ENCODE measurements at regions not wholly inside any gene's neighbourhood (a gene's known extent, or its start where the extent isn't known, plus 50 kb on each side); places are given as distances from the start of the nearest gene placed in this dataset.

DNA sequence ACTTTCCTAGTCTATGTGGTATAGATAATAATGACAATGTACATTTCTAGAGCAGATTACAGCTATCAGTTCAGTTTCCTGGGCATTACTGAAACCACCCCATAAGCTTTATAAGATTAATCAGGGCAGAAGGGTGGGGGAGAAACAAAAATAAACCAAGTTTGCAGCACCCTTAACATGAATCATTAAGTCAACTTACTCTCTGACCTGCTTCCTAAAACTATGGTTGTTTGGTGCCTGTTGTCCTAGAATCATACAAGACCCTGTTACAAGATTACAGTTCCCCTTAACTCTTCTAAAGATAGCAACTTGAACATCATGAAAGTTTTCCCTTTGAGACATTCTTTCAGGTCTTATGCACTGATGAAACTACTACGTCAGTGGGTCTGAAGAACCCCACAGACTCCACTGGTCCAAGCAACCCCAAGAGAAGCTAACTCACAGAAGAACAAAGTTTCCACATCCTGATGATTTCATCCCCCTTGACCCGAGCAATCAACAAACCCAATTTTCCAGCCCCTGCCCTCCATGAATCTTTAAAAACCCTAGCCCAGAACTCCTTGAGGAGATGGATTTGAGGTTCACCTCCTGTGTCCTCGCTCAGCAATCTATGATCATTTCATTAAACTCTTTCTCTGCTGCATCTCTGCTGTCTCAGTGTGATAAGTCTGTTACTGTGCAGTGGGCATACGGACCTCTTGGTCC is 336.5 kb downstream of the FOXO1 start:
- H3K9me3 Mint-ChIP-seq: no peaks in the 10 kb centered on the region; the same call in 1 of the 2 replicates
- no peaks in the 10 kb centered on the region for H3K36me3 Mint-ChIP-seq (ENCODE audit: low read depth)
- peaks cover 5% of the 10 kb centered on the region; the same call in 1 of the 2 replicates for H3K4me1 Mint-ChIP-seq (ENCODE audit: low read depth)
- H3K27me3 Mint-ChIP-seq (ENCODE audit: insufficient read depth): peaks cover 4% of the 10 kb centered on the region; the same call in 1 of the 2 replicates
- H3K4me3 Mint-ChIP-seq: no peak overlapping the region
- TF ChIP-seq, protein P1, sequence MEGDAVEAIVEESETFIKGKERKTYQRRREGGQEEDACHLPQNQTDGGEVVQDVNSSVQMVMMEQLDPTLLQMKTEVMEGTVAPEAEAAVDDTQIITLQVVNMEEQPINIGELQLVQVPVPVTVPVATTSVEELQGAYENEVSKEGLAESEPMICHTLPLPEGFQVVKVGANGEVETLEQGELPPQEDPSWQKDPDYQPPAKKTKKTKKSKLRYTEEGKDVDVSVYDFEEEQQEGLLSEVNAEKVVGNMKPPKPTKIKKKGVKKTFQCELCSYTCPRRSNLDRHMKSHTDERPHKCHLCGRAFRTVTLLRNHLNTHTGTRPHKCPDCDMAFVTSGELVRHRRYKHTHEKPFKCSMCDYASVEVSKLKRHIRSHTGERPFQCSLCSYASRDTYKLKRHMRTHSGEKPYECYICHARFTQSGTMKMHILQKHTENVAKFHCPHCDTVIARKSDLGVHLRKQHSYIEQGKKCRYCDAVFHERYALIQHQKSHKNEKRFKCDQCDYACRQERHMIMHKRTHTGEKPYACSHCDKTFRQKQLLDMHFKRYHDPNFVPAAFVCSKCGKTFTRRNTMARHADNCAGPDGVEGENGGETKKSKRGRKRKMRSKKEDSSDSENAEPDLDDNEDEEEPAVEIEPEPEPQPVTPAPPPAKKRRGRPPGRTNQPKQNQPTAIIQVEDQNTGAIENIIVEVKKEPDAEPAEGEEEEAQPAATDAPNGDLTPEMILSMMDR (IDR thresholded peaks at IDR 0.05): no peak
- H3K27ac Mint-ChIP-seq: no peak overlapping the region
- DNase-seq: no peak

DNA sequence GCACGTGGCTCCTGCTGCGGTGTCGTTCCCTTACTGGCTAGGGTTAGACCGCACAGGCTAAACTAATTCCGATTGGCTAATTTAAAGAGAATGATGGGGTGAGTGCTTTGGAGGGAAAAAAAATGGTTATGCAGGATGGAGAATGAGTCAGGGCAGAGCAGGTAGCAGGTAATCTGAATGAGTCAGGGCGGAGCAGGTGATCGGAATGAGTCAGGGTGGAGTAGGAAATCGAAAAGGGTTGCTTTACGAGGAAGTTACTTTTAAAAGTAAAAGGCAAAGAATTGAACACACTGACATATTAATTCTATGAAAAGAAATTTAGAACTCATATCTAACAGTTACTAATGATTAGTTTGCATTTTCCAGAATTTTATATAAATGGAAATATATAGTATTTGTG is 335.5 kb downstream of the FOXO1 start:
- Mint-ChIP-seq H3K36me3 (ENCODE audit: low read depth) (no peaks in the 10 kb centered on the region), H3K27me3 (ENCODE audit: insufficient read depth) (peaks cover 4% of the 10 kb centered on the region), H3K27ac (no peak overlapping the region), H3K4me3 (no peak overlapping the region), H3K9me3 (no peaks in the 10 kb centered on the region), H3K4me1 (ENCODE audit: low read depth) (peaks cover 5% of the 10 kb centered on the region; the same call in 1 of the 2 replicates)
- no peak for DNase-seq
- TF ChIP-seq, protein P1 (IDR thresholded peaks at IDR 0.05): no peak

DNA sequence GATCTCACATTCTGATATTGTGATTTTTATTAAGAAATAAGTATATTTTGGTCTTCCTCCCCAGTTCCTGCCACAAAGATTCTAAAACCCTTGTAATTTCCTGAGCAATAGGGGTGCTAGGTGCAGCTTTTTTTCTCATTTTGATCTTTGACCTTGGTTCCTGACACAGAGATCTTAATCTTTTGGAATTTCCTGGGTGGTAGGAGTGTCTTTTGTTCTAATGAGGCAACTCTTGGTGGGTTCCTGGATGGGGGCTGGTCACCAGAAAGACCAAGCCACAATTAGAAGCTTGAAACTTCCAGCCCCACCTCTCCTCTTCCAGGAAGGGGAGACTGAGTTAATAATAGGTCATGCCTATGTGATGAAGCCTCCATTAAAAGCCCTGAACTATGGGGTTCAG is 334.6 kb downstream of the FOXO1 start:
- peaks cover 4% of the 10 kb centered on the region for H3K27me3 Mint-ChIP-seq (ENCODE audit: insufficient read depth)
- no peak overlapping the region for H3K27ac Mint-ChIP-seq
- no peaks in the 10 kb centered on the region for H3K9me3 Mint-ChIP-seq
- TF ChIP-seq, protein P1 (IDR thresholded peaks at IDR 0.05): no peak
- H3K4me3 Mint-ChIP-seq: no peak overlapping the region
- H3K4me1 Mint-ChIP-seq (ENCODE audit: low read depth): peaks cover 5% of the 10 kb centered on the region; the same call in 1 of the 2 replicates
- DNase-seq: no peak
- H3K36me3 Mint-ChIP-seq (ENCODE audit: low read depth): no peaks in the 10 kb centered on the region

GRCh38 chr13:40333226-40333625 is 333.2 kb downstream of the FOXO1 start:
- H3K4me3 Mint-ChIP-seq: no peak overlapping the region
- TF ChIP-seq, protein P1 (IDR thresholded peaks at IDR 0.05): no peak
- peaks cover 4% of the 10 kb centered on the region for H3K27me3 Mint-ChIP-seq (ENCODE audit: insufficient read depth)
- H3K9me3 Mint-ChIP-seq: no peaks in the 10 kb centered on the region; the same call in 1 of the 2 replicates
- no peak for DNase-seq
- H3K36me3 Mint-ChIP-seq (ENCODE audit: low read depth): no peaks in the 10 kb centered on the region
- no peak overlapping the region for H3K27ac Mint-ChIP-seq
- peaks cover 5% of the 10 kb centered on the region; the same call in 1 of the 2 replicates for H3K4me1 Mint-ChIP-seq (ENCODE audit: low read depth)

- TF ChIP-seq, protein P1 (IDR thresholded peaks at IDR 0.05): no peak
- no peak overlapping the region for H3K4me3 Mint-ChIP-seq
- peaks cover 4% of the 10 kb centered on the region for H3K27me3 Mint-ChIP-seq (ENCODE audit: insufficient read depth)
- H3K36me3 Mint-ChIP-seq (ENCODE audit: low read depth): no peaks in the 10 kb centered on the region
- H3K27ac Mint-ChIP-seq: no peak overlapping the region
- peaks cover 5% of the 10 kb centered on the region; the same call in 1 of the 2 replicates for H3K4me1 Mint-ChIP-seq (ENCODE audit: low read depth)
- H3K9me3 Mint-ChIP-seq: no peaks in the 10 kb centered on the region; the same call in 1 of the 2 replicates
- DNase-seq: no peak
Observed at GRCh38 chr13:40334031-40334430, 332.4 kb downstream of the FOXO1 start.

All from HFFc6 (cell line).